Common myeloid progenitor, CD34-positive (primary cell): ENCODE measurements at regions not wholly inside any gene's neighbourhood (a gene's known extent, or its start where the extent isn't known, plus 50 kb on each side); places are given as distances from the start of the nearest gene placed in this dataset.
"Not testable (repeated sequence)": the region's sequence is repeated elsewhere in the genome, so short reads cannot be mapped to it uniquely, and the experiment has no call there.

Experiments used
- CTCF ChIA-PET: fragments of 350-600 bp; sonication (Branson Sonifier 250); formaldehyde crosslinking; loops from one replicate; lab custom pipeline; 2021; ENCODE audit warnings: antibody characterized with exemption; lab: Charles Lee
- POLR2A ChIA-PET: fragments of 350-600 bp; sonication (Branson Sonifier 250); formaldehyde crosslinking; loops from one replicate; lab custom pipeline; 2021; ENCODE audit warnings: antibody characterized with exemption; lab: Charles Lee
- DNase-seq, 3 donors: peaks; one replicate each; pipeline versions ENCODE4 v3.0.0 to v3.0.0-alpha.2; 2013
- H3K27ac ChIP-seq, 2 experiments: 1 replicate in 1 of 2; 2 replicates in 1 of 2; pipeline ENCODE4 v1.7.0; 2013; ENCODE audit warnings: inconsistent platforms in 2 of 2, low read length in 2 of 2, mild to moderate bottlenecking in 2 of 2, low read depth in 1 of 2, moderate library complexity in 1 of 2; ENCODE audit not compliant: severe bottlenecking in 2 of 2, insufficient read depth in 1 of 2, poor library complexity in 1 of 2
- H3K27me3 ChIP-seq, 5 experiments: replicated peaks in 2 of 5; 1 replicate in 3 of 5; 2 replicates in 2 of 5; pipeline versions ENCODE4 v1.6.1 to v1.7.0; 2013; ENCODE audit warnings: low read length in 4 of 5, mild to moderate bottlenecking in 2 of 5, moderate library complexity in 2 of 5, inconsistent platforms in 1 of 5; ENCODE audit not compliant: insufficient read depth in 5 of 5, control insufficient read depth in 4 of 5
- H3K36me3 ChIP-seq, 4 experiments: 1 replicate in 2 of 4; 2 replicates in 2 of 4; pipeline versions ENCODE4 v1.6.1 to v1.7.0; 2013; ENCODE audit warnings: low read length in 3 of 4, control low read depth in 1 of 4, mild to moderate bottlenecking in 1 of 4; ENCODE audit not compliant: control insufficient read depth in 4 of 4, insufficient read depth in 4 of 4
- H3K4me1 ChIP-seq, 4 experiments: 1 replicate in 3 of 4; 2 replicates in 1 of 4; pipeline versions ENCODE4 v1.6.1 to v1.7.1; 2013; ENCODE audit warnings: low read length in 3 of 4, mild to moderate bottlenecking in 3 of 4, control low read depth in 1 of 4, inconsistent platforms in 1 of 4, moderate library complexity in 1 of 4; ENCODE audit not compliant: control insufficient read depth in 4 of 4, insufficient read depth in 4 of 4; ENCODE audit errors: control extremely low read depth in 1 of 4
- H3K4me3 ChIP-seq, 7 experiments: 1 replicate in 4 of 7; 2 replicates in 3 of 7; pipeline versions ENCODE4 v1.5.1 to v1.7.0; 2013; ENCODE audit warnings: mild to moderate bottlenecking in 7 of 7, low read length in 6 of 7, moderate library complexity in 6 of 7, inconsistent platforms in 2 of 7, low read depth in 2 of 7, control low read depth in 1 of 7; ENCODE audit not compliant: insufficient read depth in 4 of 7, control insufficient read depth in 1 of 7; ENCODE audit errors: extremely low read depth in 1 of 7
- H3K9me3 ChIP-seq, 5 experiments: 1 replicate in 4 of 5; 2 replicates in 1 of 5; pipeline versions ENCODE4 v1.6.1 to v1.7.1; 2013; ENCODE audit warnings: low read length in 4 of 5, mild to moderate bottlenecking in 2 of 5, inconsistent platforms in 1 of 5, low read depth in 1 of 5, moderate library complexity in 1 of 5; ENCODE audit not compliant: control insufficient read depth in 4 of 5, insufficient read depth in 2 of 5; ENCODE audit errors: control extremely low read depth in 1 of 5
- WGBS: methylation state at CpG from one replicate; pipeline ENCODE4 v1.1.5; 2013; ENCODE audit not compliant: insufficient coverage; 5-methylcytosine and 5-hydroxymethylcytosine counted together

DNA sequence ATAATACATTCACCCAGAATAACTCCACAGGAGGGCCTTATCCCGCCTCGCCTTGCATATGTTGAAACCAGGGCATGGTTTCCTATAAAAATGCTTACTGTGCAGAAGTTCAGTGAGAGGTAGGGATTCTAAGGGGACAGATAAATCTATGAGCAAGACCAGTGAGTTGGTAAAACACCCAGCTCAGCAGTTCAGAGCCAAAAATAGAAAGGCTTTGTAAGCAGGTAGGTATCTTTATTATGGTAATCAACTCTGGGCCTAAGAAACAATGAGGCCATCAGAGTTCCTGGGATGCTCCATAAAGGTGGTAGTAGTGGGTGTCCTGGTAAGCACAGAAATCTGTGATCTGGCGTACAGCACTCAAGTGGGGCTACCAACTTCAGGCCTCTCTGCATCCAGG, 549.4 kb upstream of the CDH5 start:
- no peak for DNase-seq
- Histone ChIP-seq H3K27me3 (no peaks in the 10 kb centered on the region), H3K4me1 (no peaks in the 10 kb centered on the region), H3K9me3 (no peaks in the 10 kb centered on the region), H3K4me3 (no peak overlapping the region), H3K36me3 (no peaks in the 10 kb centered on the region), H3K27ac (no peak overlapping the region)
- POLR2A ChIA-PET = no interaction called here
- WGBS = 100% methylated on average over 1 of the region's 3 CpGs
- CTCF ChIA-PET = no interaction called here

DNA sequence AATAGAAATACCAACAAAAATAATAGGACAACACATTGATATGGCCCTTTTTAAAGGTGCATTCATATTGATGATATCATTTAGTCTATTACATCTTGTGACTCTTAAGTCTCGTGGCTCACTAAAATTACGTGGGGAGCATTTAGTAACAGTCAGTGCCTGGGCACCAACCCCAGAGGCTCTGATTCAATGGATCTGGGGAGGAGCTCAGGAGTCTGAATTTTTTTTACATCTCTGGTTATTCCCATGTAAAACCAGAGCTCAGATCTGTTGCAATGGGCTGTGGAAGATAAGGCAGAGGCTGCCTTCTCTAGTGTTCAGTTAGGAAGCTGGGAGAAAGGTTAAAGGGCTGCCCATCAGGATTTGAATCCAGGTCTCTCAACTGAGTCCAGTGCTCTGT, 549.9 kb upstream of the CDH5 start:
- Histone ChIP-seq H3K4me3 (no peak overlapping the region), H3K36me3 (no peaks in the 10 kb centered on the region), H3K27ac (no peak overlapping the region), H3K4me1 (no peaks in the 10 kb centered on the region), H3K9me3 (no peaks in the 10 kb centered on the region), H3K27me3 (no peaks in the 10 kb centered on the region)
- POLR2A ChIA-PET = no interaction called here
- no peak for DNase-seq
- 93% methylated on average over 2 of the region's 2 CpGs for WGBS
- CTCF ChIA-PET = no interaction called here

DNA sequence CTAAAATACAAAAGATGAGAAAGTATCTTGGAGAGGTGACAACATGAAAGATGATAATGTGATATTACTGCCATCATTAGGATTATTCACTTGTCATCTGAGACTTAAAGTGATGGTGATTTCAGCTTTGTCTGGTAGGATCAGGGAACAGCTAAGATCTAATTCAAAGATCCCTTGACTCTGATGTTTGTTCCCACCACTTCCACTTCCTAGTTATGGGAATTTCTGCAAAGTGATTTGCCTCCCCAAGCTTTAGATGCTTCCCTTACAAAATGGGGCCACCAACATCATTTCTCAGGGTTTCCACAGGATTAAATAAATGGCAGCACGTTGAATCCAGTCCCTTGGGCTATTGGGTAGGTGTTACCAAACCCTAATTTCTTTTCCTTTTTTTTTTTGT, 550.8 kb upstream of the CDH5 start:
- no peak overlapping the region for H3K27ac ChIP-seq
- 67% methylated on average over 1 of the region's 1 CpG for WGBS
- no peaks in the 10 kb centered on the region for H3K4me1 ChIP-seq
- H3K9me3 ChIP-seq = no peaks in the 10 kb centered on the region
- no peak for DNase-seq
- ChIA-PET CTCF (no interaction called here), POLR2A (no interaction called here)
- H3K4me3 ChIP-seq = no peak overlapping the region
- H3K27me3 ChIP-seq = no peaks in the 10 kb centered on the region
- H3K36me3 ChIP-seq = no peaks in the 10 kb centered on the region

DNA sequence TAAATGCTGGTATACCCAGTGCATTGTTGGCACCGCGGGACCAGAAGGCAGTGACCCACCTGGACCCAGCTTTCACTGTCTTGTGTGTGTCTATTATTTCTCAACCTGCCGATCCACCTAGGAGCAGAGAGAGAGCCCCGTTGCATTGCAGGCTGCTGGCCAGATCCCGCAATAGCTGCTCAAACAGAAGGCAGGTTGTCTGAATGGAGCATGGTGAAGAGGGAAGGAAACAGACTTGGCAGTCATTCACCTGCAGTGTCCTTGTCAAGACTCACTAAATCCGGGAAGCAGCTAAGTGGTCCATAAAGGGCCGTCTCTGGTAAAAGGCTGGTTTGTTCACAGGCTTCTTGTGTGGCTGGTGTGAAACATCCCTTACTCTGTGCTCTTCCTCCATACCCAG, 552.6 kb upstream of the CDH5 start:
- CTCF ChIA-PET, DNase-seq: not testable (repeated sequence)
- 89% methylated on average over 5 of the region's 7 CpGs for WGBS

DNA sequence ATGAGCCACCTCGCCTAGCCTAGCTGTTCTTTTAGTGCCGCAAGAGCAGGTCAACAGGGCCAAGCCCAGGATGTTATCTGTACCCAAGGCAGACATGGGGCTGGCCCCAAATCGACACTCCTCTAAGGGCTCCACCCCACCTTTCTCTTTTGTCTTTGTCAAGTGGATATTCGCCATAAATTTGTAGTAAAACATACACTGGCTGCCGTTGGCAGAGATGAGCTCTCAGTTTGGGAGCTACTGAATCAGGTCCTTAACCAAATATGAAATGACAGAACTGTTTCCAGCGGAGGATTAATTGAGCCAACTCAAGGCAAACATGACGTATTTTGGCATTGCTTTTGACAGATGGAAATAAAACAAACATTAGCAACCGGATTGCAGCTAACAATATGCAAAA, 556.9 kb upstream of the CDH5 start:
- 96% methylated on average over 8 of the region's 8 CpGs for WGBS
- Histone ChIP-seq H3K4me1 (no peaks in the 10 kb centered on the region), H3K4me3 (no peak overlapping the region), H3K27ac (no peak overlapping the region), H3K9me3 (no peaks in the 10 kb centered on the region), H3K36me3 (no peaks in the 10 kb centered on the region), H3K27me3 (peaks cover 0 to 2% (median 0%) of the 10 kb centered on the region in 5 experiments)
- POLR2A ChIA-PET = no interaction called here
- DNase-seq = no peak
- CTCF ChIA-PET = no interaction called here

More for the DNA sequence above, 552.6 kb upstream of the CDH5 start:
- H3K4me3 ChIP-seq, H3K4me1 ChIP-seq, POLR2A ChIA-PET, H3K27me3 ChIP-seq, H3K36me3 ChIP-seq, H3K9me3 ChIP-seq, H3K27ac ChIP-seq: not testable (repeated sequence)

DNA sequence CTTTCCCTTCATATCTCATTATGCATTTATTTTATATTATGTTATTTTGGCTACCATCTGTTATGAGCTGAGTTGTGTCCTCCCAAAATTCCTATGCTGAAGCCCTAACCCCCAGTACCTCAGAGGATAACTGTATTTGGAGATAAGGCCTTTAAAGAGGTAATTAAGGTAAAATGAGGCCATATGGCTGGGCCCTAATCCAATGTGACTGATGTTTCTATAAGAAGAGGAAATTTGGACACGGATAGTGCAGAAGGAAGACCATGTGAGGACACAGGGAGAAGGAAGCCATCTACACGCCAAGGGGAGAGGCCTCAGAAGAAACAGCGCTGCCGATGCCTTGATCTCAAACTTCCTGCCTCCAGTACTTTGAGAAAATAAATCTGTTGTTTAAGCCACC, 557.7 kb upstream of the CDH5 start:
- WGBS = 95% methylated on average over 4 of the region's 4 CpGs
- no peaks in the 10 kb centered on the region for H3K36me3 ChIP-seq
- CTCF ChIA-PET = no interaction called here

DNA sequence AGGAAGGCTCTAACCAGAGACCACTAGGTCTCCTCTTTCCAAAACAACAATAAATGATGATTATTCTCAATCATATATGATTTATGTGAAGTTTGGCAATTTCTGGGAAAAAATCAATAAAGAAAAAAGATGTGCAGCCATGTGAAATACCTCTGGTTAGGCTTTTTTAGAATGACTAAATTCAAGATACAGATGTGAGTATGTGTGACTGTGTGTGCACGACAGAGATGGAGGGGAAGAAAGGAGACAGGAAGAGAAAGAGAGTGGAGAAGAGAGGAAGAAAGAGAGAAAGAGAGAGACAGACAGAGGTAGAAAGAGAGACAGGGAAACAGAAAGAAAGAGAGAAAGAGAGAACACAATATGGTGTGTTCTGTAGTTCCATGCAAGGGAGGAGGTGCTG, 558.6 kb upstream of the CDH5 start:
- no peak for DNase-seq
- no peaks in the 10 kb centered on the region for H3K4me1 ChIP-seq
- peaks cover 0 to 2% (median 0%) of the 10 kb centered on the region in 5 experiments for H3K27me3 ChIP-seq
- no peaks in the 10 kb centered on the region for H3K9me3 ChIP-seq
- no peaks in the 10 kb centered on the region for H3K36me3 ChIP-seq
- 94% methylated on average over 1 of the region's 1 CpG for WGBS
- POLR2A ChIA-PET = no interaction called here
- CTCF ChIA-PET = no interaction called here
- no peak overlapping the region for H3K27ac ChIP-seq
- no peak overlapping the region for H3K4me3 ChIP-seq

More for the DNA sequence above, 557.7 kb upstream of the CDH5 start:
- Histone ChIP-seq H3K9me3 (no peaks in the 10 kb centered on the region), H3K27me3 (peaks cover 0 to 2% (median 0%) of the 10 kb centered on the region in 5 experiments), H3K4me1 (no peaks in the 10 kb centered on the region), H3K27ac (no peak overlapping the region), H3K4me3 (no peak overlapping the region)
- POLR2A ChIA-PET = no interaction called here
- no peak for DNase-seq
